ENCODE measurements at regions not wholly inside any gene's neighbourhood (a gene's known extent, or its start where the extent isn't known, plus 50 kb on each side); places are given as distances from the start of the nearest gene placed in this dataset.

- DNase-seq (ENCODE audit: low spot score) = no peak
- H3K27ac ChIP-seq (ENCODE audit: low read depth, low read length, poor library complexity, severe bottlenecking) = no peak overlapping the region
- no peaks in the 10 kb centered on the region for H3K36me3 ChIP-seq (ENCODE audit: insufficient read depth, low read length)
- CTCF ChIA-PET (ENCODE audit: unreplicated experiment) = no interaction called here
- POLR2A ChIA-PET = interaction anchor here (0.6 kb wide), 1 partner anchor 37 kb away, joined by 3 read pairs; no protein-coding TSS in a partner anchor
- no peaks in the 10 kb centered on the region for H4K20me1 ChIP-seq (ENCODE audit: insufficient read depth, low read length)
- H3K4me2 ChIP-seq (ENCODE audit: low read length) = no peak overlapping the region
- intact Hi-C loops (cut with micrococcal nuclease; ENCODE audit: unreplicated experiment) = no loop called here
- no peak overlapping the region for H3K4me3 ChIP-seq (ENCODE audit: low read depth, low read length, poor library complexity, severe bottlenecking)
- H3K79me2 ChIP-seq (ENCODE audit: insufficient read depth, low read depth, low read length) = no peaks in the 10 kb centered on the region
- TF ChIP-seq CTCF (conservative IDR thresholded peaks at IDR 0.05; ENCODE audit: low read length) (no peak), EZH2phosphoT487 (IDR thresholded peaks at IDR 0.05; ENCODE audit: borderline replicate concordance, low read depth, low read length) (no peak)
- no peaks in the 10 kb centered on the region for H3K9me2 ChIP-seq (ENCODE audit: insufficient read depth, low read length)
- no TSS peak for BruUV-seq (replicated peaks)
- H3K9me3 ChIP-seq (ENCODE audit: low read length) = no peaks in the 10 kb centered on the region
- no peaks in the 10 kb centered on the region for H3K4me1 ChIP-seq (ENCODE audit: insufficient read depth, low read length, poor library complexity, severe bottlenecking)
- no peak overlapping the region for H2AFZ ChIP-seq (ENCODE audit: low read length)
These were observed 165.4 kb downstream of the SH3BGRL start for GRCh38 chrX:81367291-81367690.

- Histone ChIP-seq H3K36me3 (ENCODE audit: insufficient read depth, low read length) (no peaks in the 10 kb centered on the region), H3K4me1 (ENCODE audit: insufficient read depth, low read length, poor library complexity, severe bottlenecking) (no peaks in the 10 kb centered on the region), H3K4me2 (ENCODE audit: low read length) (no peak overlapping the region), H3K9me3 (ENCODE audit: low read length) (no peaks in the 10 kb centered on the region), H3K9me2 (ENCODE audit: insufficient read depth, low read length) (no peaks in the 10 kb centered on the region), H4K20me1 (ENCODE audit: insufficient read depth, low read length) (no peaks in the 10 kb centered on the region), H3K27ac (ENCODE audit: low read depth, low read length, poor library complexity, severe bottlenecking) (no peak overlapping the region), H3K4me3 (ENCODE audit: low read depth, low read length, poor library complexity, severe bottlenecking) (no peak overlapping the region), H3K79me2 (ENCODE audit: insufficient read depth, low read depth, low read length) (no peaks in the 10 kb centered on the region), H2AFZ (ENCODE audit: low read length) (no peak overlapping the region)
- ChIA-PET POLR2A (no interaction called here), CTCF (ENCODE audit: unreplicated experiment) (no interaction called here)
- BruUV-seq (replicated peaks) = no TSS peak
- DNase-seq (ENCODE audit: low spot score) = peak; percentile 23
- TF ChIP-seq CTCF (conservative IDR thresholded peaks at IDR 0.05; ENCODE audit: low read length) (peak; percentile 72), EZH2phosphoT487 (IDR thresholded peaks at IDR 0.05; ENCODE audit: borderline replicate concordance, low read depth, low read length) (no peak)
- intact Hi-C loops (cut with micrococcal nuclease; ENCODE audit: unreplicated experiment) = loop anchor here (2.0 to 5.0 kb wide), 2 partner anchors 203 to 500 kb away; no protein-coding TSS in a partner anchor
These were observed 175.4 kb downstream of the SH3BGRL start for GRCh38 chrX:81377329-81377728.

DNA sequence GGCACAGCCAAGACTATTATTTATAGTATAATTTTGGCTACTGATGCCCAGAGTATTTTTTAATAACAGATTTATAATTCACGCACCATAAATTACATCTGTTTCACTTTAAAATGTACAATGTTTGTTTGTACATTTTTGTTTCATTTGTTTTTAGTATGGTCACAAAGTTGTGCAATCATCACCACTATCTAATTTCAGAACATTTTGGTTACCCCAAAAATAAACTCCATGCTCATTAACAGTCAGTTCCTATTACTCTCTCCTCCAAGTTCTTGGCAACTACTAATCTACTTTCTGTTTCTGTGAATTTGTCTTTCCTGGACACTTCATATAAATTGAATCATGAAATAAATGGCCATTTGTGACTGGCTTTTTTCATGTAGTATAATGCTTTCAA is 176.7 kb downstream of the SH3BGRL start:
- Histone ChIP-seq H3K4me2 (ENCODE audit: low read length) (no peak overlapping the region), H3K27ac (ENCODE audit: low read depth, low read length, poor library complexity, severe bottlenecking) (no peak overlapping the region), H3K4me3 (ENCODE audit: low read depth, low read length, poor library complexity, severe bottlenecking) (no peak overlapping the region), H3K9me3 (ENCODE audit: low read length) (no peaks in the 10 kb centered on the region), H4K20me1 (ENCODE audit: insufficient read depth, low read length) (no peaks in the 10 kb centered on the region), H2AFZ (ENCODE audit: low read length) (no peak overlapping the region), H3K79me2 (ENCODE audit: insufficient read depth, low read depth, low read length) (no peaks in the 10 kb centered on the region), H3K4me1 (ENCODE audit: insufficient read depth, low read length, poor library complexity, severe bottlenecking) (no peaks in the 10 kb centered on the region), H3K9me2 (ENCODE audit: insufficient read depth, low read length) (no peaks in the 10 kb centered on the region), H3K36me3 (ENCODE audit: insufficient read depth, low read length) (no peaks in the 10 kb centered on the region)
- CTCF ChIA-PET (ENCODE audit: unreplicated experiment) = no interaction called here
- intact Hi-C loops (cut with micrococcal nuclease; ENCODE audit: unreplicated experiment) = loop anchor here (5.0 kb wide), 1 partner anchor 501 kb away; no protein-coding TSS in a partner anchor
- DNase-seq (ENCODE audit: low spot score) = no peak
- TF ChIP-seq CTCF (conservative IDR thresholded peaks at IDR 0.05; ENCODE audit: low read length) (no peak), EZH2phosphoT487 (IDR thresholded peaks at IDR 0.05; ENCODE audit: borderline replicate concordance, low read depth, low read length) (no peak)
- POLR2A ChIA-PET = no interaction called here
- no TSS peak for BruUV-seq (replicated peaks)
